ENCODE measurements at regions not wholly inside any gene's neighbourhood (a gene's known extent, or its start where the extent isn't known, plus 50 kb on each side); places are given as distances from the start of the nearest gene placed in this dataset.

GRCh38 chr19:30884146-30884812 is 465.0 kb downstream of the TSHZ3 start:
- TF ChIP-seq EZH2 (IDR thresholded peaks at IDR 0.05; ENCODE audit: borderline replicate concordance) (no peak), EZH2phosphoT487 (IDR thresholded peaks at IDR 0.05; ENCODE audit: low read depth, severe bottlenecking, unreplicated experiment) (no peak), CTCF (IDR thresholded peaks at IDR 0.05; ENCODE audit: poor library complexity) (no peak)
- Histone ChIP-seq H4K20me1 (ENCODE audit: insufficient read depth, poor library complexity, severe bottlenecking) (no peaks in the 10 kb centered on the region), H3K4me3 (no peak overlapping the region), H2AFZ (no peak overlapping the region), H3K27ac (no peak overlapping the region), H3K79me2 (no peaks in the 10 kb centered on the region), H3K4me2 (no peak overlapping the region), H3K36me3 (replicated peaks; ENCODE audit: insufficient read depth, low read depth) (no peaks in the 10 kb centered on the region), H3K27me3 (no peaks in the 10 kb centered on the region), H3K9me3 (ENCODE audit: low read depth) (no peaks in the 10 kb centered on the region), H3K4me1 (ENCODE audit: insufficient read depth) (no peaks in the 10 kb centered on the region), H3K9me2 (replicated peaks; ENCODE audit: insufficient read depth) (no peaks in the 10 kb centered on the region)
- 92% methylated on average over 11 of the region's 11 CpGs for WGBS (ENCODE audit: low lambda C conversion rate, missing lambda C conversion rate)
- DNase-seq (ENCODE audit: low spot score) = no peak

- Histone ChIP-seq H3K27ac (no peak overlapping the region), H4K20me1 (ENCODE audit: insufficient read depth, poor library complexity, severe bottlenecking) (no peaks in the 10 kb centered on the region), H3K4me2 (no peak overlapping the region), H3K4me1 (ENCODE audit: insufficient read depth) (no peaks in the 10 kb centered on the region), H3K9me3 (ENCODE audit: low read depth) (no peaks in the 10 kb centered on the region), H3K36me3 (replicated peaks; ENCODE audit: insufficient read depth, low read depth) (no peaks in the 10 kb centered on the region), H3K27me3 (no peaks in the 10 kb centered on the region), H3K4me3 (no peak overlapping the region), H3K79me2 (no peaks in the 10 kb centered on the region), H2AFZ (no peak overlapping the region), H3K9me2 (replicated peaks; ENCODE audit: insufficient read depth) (no peaks in the 10 kb centered on the region)
- 84% methylated on average over 4 of the region's 4 CpGs for WGBS (ENCODE audit: low lambda C conversion rate, missing lambda C conversion rate)
- TF ChIP-seq CTCF (IDR thresholded peaks at IDR 0.05; ENCODE audit: poor library complexity) = no peak
- no peak for TF ChIP-seq EZH2phosphoT487 (IDR thresholded peaks at IDR 0.05; ENCODE audit: low read depth, severe bottlenecking, unreplicated experiment)
- no peak for TF ChIP-seq EZH2 (IDR thresholded peaks at IDR 0.05; ENCODE audit: borderline replicate concordance)
- DNase-seq (ENCODE audit: low spot score) = no peak
These were observed 466.2 kb downstream of the TSHZ3 start for GRCh38 chr19:30883071-30883470.

GRCh38 chr19:30882411-30883005 is 466.7 kb downstream of the TSHZ3 start:
- no peaks in the 10 kb centered on the region for H3K9me2 ChIP-seq (replicated peaks; ENCODE audit: insufficient read depth)
- no peaks in the 10 kb centered on the region for H3K36me3 ChIP-seq (replicated peaks; ENCODE audit: insufficient read depth, low read depth)
- H4K20me1 ChIP-seq (ENCODE audit: insufficient read depth, poor library complexity, severe bottlenecking) = no peaks in the 10 kb centered on the region
- no peaks in the 10 kb centered on the region for H3K27me3 ChIP-seq
- H3K4me2 ChIP-seq = no peak overlapping the region
- TF ChIP-seq EZH2phosphoT487 (IDR thresholded peaks at IDR 0.05; ENCODE audit: low read depth, severe bottlenecking, unreplicated experiment) (no peak), EZH2 (IDR thresholded peaks at IDR 0.05; ENCODE audit: borderline replicate concordance) (no peak), CTCF (IDR thresholded peaks at IDR 0.05; ENCODE audit: poor library complexity) (no peak)
- DNase-seq (ENCODE audit: low spot score) = no peak
- H3K9me3 ChIP-seq (ENCODE audit: low read depth) = no peaks in the 10 kb centered on the region
- no peak overlapping the region for H3K4me3 ChIP-seq
- WGBS (ENCODE audit: low lambda C conversion rate, missing lambda C conversion rate) = 81% methylated on average over 7 of the region's 7 CpGs
- H2AFZ ChIP-seq = no peak overlapping the region
- H3K79me2 ChIP-seq = no peaks in the 10 kb centered on the region
- H3K4me1 ChIP-seq (ENCODE audit: insufficient read depth) = no peaks in the 10 kb centered on the region
- no peak overlapping the region for H3K27ac ChIP-seq

All from hepatocyte (in vitro differentiated cells).